Vagina (tissue), 2 donors: ENCODE measurements at regions not wholly inside any gene's neighbourhood (a gene's known extent, or its start where the extent isn't known, plus 50 kb on each side); places are given as distances from the start of the nearest gene placed in this dataset.

Source experiments
- CTCF ChIP-seq, 3 experiments: fragments of 450-650 bp in 2 of 3; fragments of 200-600 bp in 1 of 3; sonication (generic) in 1 of 3; IDR thresholded peaks; one replicate each; pipeline ENCODE4 v1.5.1; 2017 to 2019; ENCODE audit warnings: antibody characterized with exemption in 3 of 3, mild to moderate bottlenecking in 2 of 3, moderate library complexity in 2 of 3
- POLR2AphosphoS5 ChIP-seq, 2 donors: sonication (generic); formaldehyde crosslinking; IDR thresholded peaks; one replicate each; pipeline ENCODE4 v1.9.0; 2017; ENCODE audit warnings: antibody characterized with exemption in 2 of 2, mild to moderate bottlenecking in 2 of 2, low read depth in 1 of 2; ENCODE audit not compliant: insufficient read depth in 1 of 2

- TF ChIP-seq POLR2AphosphoS5 (IDR thresholded peaks at IDR 0.05; ENCODE audit: insufficient read depth in 1 of 2, low read depth in 1 of 2), result no peak
- no peak for TF ChIP-seq CTCF (IDR thresholded peaks at IDR 0.05)
These were observed 564.2 kb downstream of the PTPRU start for GRCh38 chr1:29800522-29800956.
